ENCODE measurements at regions not wholly inside any gene's neighbourhood (a gene's known extent, or its start where the extent isn't known, plus 50 kb on each side); places are given as distances from the start of the nearest gene placed in this dataset.
"Not testable (repeated sequence)": the region's sequence is repeated elsewhere in the genome, so short reads cannot be mapped to it uniquely, and the experiment has no call there.

- no peaks in the 10 kb centered on the region for H3K27me3 ChIP-seq
- in situ Hi-C loops (cut with MboI; ENCODE audit: low pct_ligation_motif_present in 1 of 4, low pct_unique_long_range_greater_than_20kb in 1 of 4, low sequenced_read_pairs in 3 of 4) (no loop called here), intact Hi-C loops (cut with DNase I; ENCODE audit: low total_unique reads) (no loop called here)
- H3K4me3 ChIP-seq: no peak overlapping the region
- DNase-seq: no peak
- no peaks in the 10 kb centered on the region for H3K36me3 ChIP-seq
- 81 to 91% methylated on average over 1 of the region's 1 CpG for WGBS, 2 donors (ENCODE audit: low coverage in 1 of 2)
- H3K9me3 ChIP-seq: no peaks in the 10 kb centered on the region
- TF ChIP-seq, protein P1, sequence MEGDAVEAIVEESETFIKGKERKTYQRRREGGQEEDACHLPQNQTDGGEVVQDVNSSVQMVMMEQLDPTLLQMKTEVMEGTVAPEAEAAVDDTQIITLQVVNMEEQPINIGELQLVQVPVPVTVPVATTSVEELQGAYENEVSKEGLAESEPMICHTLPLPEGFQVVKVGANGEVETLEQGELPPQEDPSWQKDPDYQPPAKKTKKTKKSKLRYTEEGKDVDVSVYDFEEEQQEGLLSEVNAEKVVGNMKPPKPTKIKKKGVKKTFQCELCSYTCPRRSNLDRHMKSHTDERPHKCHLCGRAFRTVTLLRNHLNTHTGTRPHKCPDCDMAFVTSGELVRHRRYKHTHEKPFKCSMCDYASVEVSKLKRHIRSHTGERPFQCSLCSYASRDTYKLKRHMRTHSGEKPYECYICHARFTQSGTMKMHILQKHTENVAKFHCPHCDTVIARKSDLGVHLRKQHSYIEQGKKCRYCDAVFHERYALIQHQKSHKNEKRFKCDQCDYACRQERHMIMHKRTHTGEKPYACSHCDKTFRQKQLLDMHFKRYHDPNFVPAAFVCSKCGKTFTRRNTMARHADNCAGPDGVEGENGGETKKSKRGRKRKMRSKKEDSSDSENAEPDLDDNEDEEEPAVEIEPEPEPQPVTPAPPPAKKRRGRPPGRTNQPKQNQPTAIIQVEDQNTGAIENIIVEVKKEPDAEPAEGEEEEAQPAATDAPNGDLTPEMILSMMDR (IDR thresholded peaks at IDR 0.05): no peak
- TF ChIP-seq POLR2AphosphoS5 (IDR thresholded peaks at IDR 0.05) (no peak), POLR2A (IDR thresholded peaks at IDR 0.05) (no peak), EP300 (IDR thresholded peaks at IDR 0.05; ENCODE audit: low read depth) (no peak)
- H3K27ac ChIP-seq: no peak overlapping the region
- no peaks in the 10 kb centered on the region for H3K4me1 ChIP-seq
Observed at GRCh38 chr18:43785158-43785557, 507.9 kb upstream of the SYT4 start.

DNA sequence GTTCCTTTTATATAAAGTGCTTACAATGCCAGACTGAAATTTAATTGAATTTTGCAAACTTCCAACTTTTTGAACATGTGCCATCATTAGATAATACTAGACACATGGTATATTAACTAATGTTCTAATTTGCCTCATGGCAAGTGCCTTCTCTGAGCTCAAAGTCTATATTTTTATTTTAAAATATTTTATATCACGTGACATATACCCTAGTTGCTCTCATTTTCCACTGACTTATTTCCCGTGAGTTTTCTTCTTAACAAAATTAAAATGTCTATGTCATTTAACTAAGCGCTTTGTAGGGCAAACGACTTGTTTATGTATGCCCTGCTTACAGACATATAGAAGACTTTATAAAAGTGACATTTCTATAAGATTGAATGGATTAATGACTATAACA lies 509.6 kb upstream of the SYT4 start:
- DNase-seq: no peak
- intact Hi-C loops (cut with DNase I; ENCODE audit: low total_unique reads) (no loop called here), in situ Hi-C loops (cut with MboI; ENCODE audit: low pct_ligation_motif_present in 1 of 4, low pct_unique_long_range_greater_than_20kb in 1 of 4, low sequenced_read_pairs in 3 of 4) (no loop called here)
- H3K4me3 ChIP-seq: no peak overlapping the region
- 80 to 90% methylated on average over 4 of the region's 4 CpGs for WGBS, 2 donors (ENCODE audit: low coverage in 1 of 2)
- H3K27ac ChIP-seq: no peak overlapping the region
- no peaks in the 10 kb centered on the region for H3K9me3 ChIP-seq
- H3K4me1 ChIP-seq: no peaks in the 10 kb centered on the region
- H3K27me3 ChIP-seq: no peaks in the 10 kb centered on the region
- no peaks in the 10 kb centered on the region for H3K36me3 ChIP-seq
- TF ChIP-seq POLR2AphosphoS5 (IDR thresholded peaks at IDR 0.05) (no peak), EP300 (IDR thresholded peaks at IDR 0.05; ENCODE audit: low read depth) (no peak), POLR2A (IDR thresholded peaks at IDR 0.05) (no peak)
- TF ChIP-seq, protein P1 (IDR thresholded peaks at IDR 0.05): no peak

DNA sequence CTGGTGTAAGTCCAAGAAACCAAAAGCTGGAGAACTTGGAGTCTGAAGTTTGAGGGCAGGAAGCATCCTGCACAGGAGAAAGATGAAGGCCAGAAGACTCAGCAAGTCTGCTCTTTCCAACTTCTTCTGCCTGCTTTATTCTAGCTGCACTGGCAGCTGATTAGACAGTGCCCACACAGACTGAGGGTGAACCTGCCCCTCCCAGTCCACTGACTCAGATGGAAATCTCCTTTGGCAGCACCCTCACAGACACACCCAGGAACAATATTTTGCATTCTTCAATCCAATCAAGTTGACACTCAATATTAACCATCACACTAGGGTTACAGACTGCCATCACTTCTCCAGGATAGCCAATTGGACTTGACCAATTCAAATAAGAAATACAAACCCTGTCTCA lies 510.4 kb upstream of the SYT4 start:
- H3K4me3 ChIP-seq; H3K27me3 ChIP-seq; H3K9me3 ChIP-seq; in situ Hi-C loops (cut with MboI; ENCODE audit: low pct_ligation_motif_present in 1 of 4, low pct_unique_long_range_greater_than_20kb in 1 of 4, low sequenced_read_pairs in 3 of 4); DNase-seq; H3K4me1 ChIP-seq; H3K36me3 ChIP-seq; intact Hi-C loops (cut with DNase I; ENCODE audit: low total_unique reads); H3K27ac ChIP-seq: not testable (repeated sequence)

GRCh38 chr18:43789234-43790000 lies 512.1 kb upstream of the SYT4 start:
- TF ChIP-seq POLR2A (IDR thresholded peaks at IDR 0.05): no peak
- no peak for TF ChIP-seq EP300 (IDR thresholded peaks at IDR 0.05; ENCODE audit: low read depth)
- TF ChIP-seq, protein P1 (IDR thresholded peaks at IDR 0.05): no peak
- TF ChIP-seq POLR2AphosphoS5 (IDR thresholded peaks at IDR 0.05): no peak
- WGBS, 2 donors (ENCODE audit: low coverage in 1 of 2): 56 to 57% methylated on average over 3 of the region's 3 CpGs
- Histone ChIP-seq H3K4me3 (no peak overlapping the region), H3K27ac (no peak overlapping the region), H3K27me3 (no peaks in the 10 kb centered on the region), H3K36me3 (no peaks in the 10 kb centered on the region), H3K4me1 (no peaks in the 10 kb centered on the region), H3K9me3 (no peaks in the 10 kb centered on the region)
- in situ Hi-C loops (cut with MboI; ENCODE audit: low pct_ligation_motif_present in 1 of 4, low pct_unique_long_range_greater_than_20kb in 1 of 4, low sequenced_read_pairs in 3 of 4): no loop called here
- intact Hi-C loops (cut with DNase I; ENCODE audit: low total_unique reads): no loop called here
- no peak for DNase-seq

GRCh38 chr18:43793910-43794309 lies 516.6 kb upstream of the SYT4 start:
- no peak for DNase-seq
- Histone ChIP-seq H3K4me3 (no peak overlapping the region), H3K36me3 (no peaks in the 10 kb centered on the region), H3K27me3 (no peaks in the 10 kb centered on the region), H3K9me3 (no peaks in the 10 kb centered on the region), H3K4me1 (no peaks in the 10 kb centered on the region), H3K27ac (no peak overlapping the region)
- WGBS, 2 donors (ENCODE audit: low coverage in 1 of 2): 22 to 44% methylated on average over 1 of the region's 1 CpG
- intact Hi-C loops (cut with DNase I; ENCODE audit: low total_unique reads) (no loop called here), in situ Hi-C loops (cut with MboI; ENCODE audit: low pct_ligation_motif_present in 1 of 4, low pct_unique_long_range_greater_than_20kb in 1 of 4, low sequenced_read_pairs in 3 of 4) (no loop called here)
- TF ChIP-seq EP300 (IDR thresholded peaks at IDR 0.05; ENCODE audit: low read depth) (no peak), POLR2A (IDR thresholded peaks at IDR 0.05) (no peak), POLR2AphosphoS5 (IDR thresholded peaks at IDR 0.05) (no peak)
- TF ChIP-seq, protein P1 (IDR thresholded peaks at IDR 0.05): no peak

All from transverse colon (tissue), 4 donors.